Epithelial cell of proximal tubule (primary cell): ENCODE measurements at regions not wholly inside any gene's neighbourhood (a gene's known extent, or its start where the extent isn't known, plus 50 kb on each side); places are given as distances from the start of the nearest gene placed in this dataset.

Experiments used
- DNase-seq: peaks from one replicate; pipeline ENCODE4 v3.0.0-alpha.2; 2011; ENCODE audit warnings: low read depth
- H3K4me3 ChIP-seq: 2 replicates; pipeline ENCODE4 v1.5.1; 2011; ENCODE audit warnings: low read depth, mild to moderate bottlenecking, low read length
- TF ChIP-seq, protein P1 (sequence below): conservative IDR thresholded peaks from 2 replicates; pipeline ENCODE4 v1.5.1; 2012; ENCODE audit warnings: low read depth, mild to moderate bottlenecking, low read length

DNA sequence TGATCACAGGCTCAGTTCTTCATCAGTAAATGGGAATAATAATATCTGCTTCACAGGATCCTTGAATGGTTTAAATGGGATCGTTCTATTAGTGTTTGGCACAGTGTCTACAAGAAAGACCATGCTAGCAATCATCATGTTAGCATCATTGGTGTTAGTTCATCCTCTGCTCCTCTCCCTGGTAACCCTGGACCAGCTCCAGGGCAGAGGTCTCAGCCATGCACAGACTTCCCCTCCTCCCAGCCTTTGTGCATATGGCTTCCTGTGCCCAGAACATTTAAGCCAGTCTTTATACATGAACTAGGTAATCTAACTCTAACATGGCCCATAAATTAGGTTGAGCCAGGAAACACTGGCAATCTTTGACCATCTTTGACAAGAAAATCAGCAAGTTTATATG lies 180.2 kb downstream of the EPM2A start:
- TF ChIP-seq, protein P1, sequence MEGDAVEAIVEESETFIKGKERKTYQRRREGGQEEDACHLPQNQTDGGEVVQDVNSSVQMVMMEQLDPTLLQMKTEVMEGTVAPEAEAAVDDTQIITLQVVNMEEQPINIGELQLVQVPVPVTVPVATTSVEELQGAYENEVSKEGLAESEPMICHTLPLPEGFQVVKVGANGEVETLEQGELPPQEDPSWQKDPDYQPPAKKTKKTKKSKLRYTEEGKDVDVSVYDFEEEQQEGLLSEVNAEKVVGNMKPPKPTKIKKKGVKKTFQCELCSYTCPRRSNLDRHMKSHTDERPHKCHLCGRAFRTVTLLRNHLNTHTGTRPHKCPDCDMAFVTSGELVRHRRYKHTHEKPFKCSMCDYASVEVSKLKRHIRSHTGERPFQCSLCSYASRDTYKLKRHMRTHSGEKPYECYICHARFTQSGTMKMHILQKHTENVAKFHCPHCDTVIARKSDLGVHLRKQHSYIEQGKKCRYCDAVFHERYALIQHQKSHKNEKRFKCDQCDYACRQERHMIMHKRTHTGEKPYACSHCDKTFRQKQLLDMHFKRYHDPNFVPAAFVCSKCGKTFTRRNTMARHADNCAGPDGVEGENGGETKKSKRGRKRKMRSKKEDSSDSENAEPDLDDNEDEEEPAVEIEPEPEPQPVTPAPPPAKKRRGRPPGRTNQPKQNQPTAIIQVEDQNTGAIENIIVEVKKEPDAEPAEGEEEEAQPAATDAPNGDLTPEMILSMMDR = no peak
- no peak for DNase-seq
- no peak overlapping the region for H3K4me3 ChIP-seq

DNA sequence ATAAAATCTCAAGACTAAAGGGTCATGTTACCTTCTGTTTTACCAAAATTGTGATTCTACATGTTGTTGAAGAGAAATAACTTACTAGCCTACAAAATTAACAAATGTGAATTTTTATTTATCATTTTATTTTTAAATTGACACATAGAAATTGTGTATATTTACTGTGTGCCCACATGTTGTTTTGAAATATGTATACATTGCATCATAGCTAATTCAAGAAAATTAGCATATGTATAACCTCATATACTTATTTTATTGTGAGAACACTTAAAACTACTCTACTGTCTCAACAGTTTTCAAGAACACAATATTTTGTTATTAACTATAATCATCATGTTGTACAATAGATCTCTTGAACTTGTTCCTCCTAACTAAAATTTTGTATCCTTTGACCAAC lies 177.8 kb downstream of the EPM2A start:
- no peak overlapping the region for H3K4me3 ChIP-seq
- DNase-seq = no peak
- TF ChIP-seq, protein P1 = no peak

- H3K4me3 ChIP-seq = no peak overlapping the region
- no peak for DNase-seq
- TF ChIP-seq, protein P1 = no peak
Measured at GRCh38 chr6:145559836-145560235, 175.5 kb downstream of the EPM2A start.

- H3K4me3 ChIP-seq = no peak overlapping the region
- TF ChIP-seq, protein P1 = no peak
- DNase-seq = no peak
Measured at GRCh38 chr6:145561095-145562072, 173.9 kb downstream of the EPM2A start.

DNA sequence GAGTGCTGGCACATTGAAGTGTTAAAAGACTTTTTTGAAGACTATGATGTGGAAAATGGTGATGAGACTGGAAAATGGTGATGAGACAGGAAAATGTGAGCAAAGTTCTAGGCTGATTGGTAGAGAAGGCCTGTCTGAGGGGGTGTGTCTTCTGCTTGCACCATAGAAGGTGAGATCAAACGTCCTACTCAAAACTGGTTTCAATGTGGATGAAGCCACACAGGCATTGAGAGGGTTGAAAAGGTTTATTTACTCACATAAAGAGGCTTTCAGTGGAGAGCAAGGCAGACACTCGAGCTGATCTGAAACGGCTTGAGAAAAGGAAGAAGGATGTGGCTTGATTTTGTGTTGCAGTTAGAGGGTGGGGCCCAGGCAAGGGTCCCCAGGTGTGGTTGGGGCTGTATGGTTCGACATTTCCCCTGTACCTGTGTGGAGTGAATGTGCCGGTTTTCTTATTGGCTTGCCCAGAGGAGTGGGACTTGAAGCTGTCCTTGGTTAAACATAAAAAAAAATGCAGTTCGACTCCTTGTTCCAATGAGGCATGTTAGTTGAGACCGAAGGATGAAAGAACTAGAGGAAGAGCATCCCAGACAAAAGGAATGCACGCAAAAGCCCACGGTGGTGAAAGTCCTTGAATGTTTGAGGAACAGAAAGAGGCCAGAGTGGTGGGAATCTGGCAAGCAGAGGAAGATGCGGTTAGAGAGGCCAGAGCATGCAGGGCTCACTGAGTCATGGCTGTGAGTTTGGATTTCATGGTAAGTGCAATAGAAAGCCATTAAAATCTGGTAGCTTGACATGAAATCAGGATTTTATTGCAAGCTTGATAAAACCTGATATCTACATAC lies 172.3 kb downstream of the EPM2A start:
- DNase-seq = no peak
- no peak overlapping the region for H3K4me3 ChIP-seq
- TF ChIP-seq, protein P1 = no peak

- TF ChIP-seq, protein P1 = no peak
- H3K4me3 ChIP-seq = no peak overlapping the region
- no peak for DNase-seq
Measured at GRCh38 chr6:145564553-145564952, 170.8 kb downstream of the EPM2A start.
